KBM-7 (cell line): ENCODE measurements at regions not wholly inside any gene's neighbourhood (a gene's known extent, or its start where the extent isn't known, plus 50 kb on each side); places are given as distances from the start of the nearest gene placed in this dataset.
A peak's percentile ranks its signal among the peaks of the same experiment; 100 is the strongest.
"Not testable (repeated sequence)": the region's sequence is repeated elsewhere in the genome, so short reads cannot be mapped to it uniquely, and the experiment has no call there.

Experiments used
- DNase-seq: peaks from one replicate; pipeline ENCODE4 v3.0.0-alpha.2; 2015
- in situ Hi-C: fragments of 300-500 bp; cut with MboI; formaldehyde crosslinking; loops from 2 replicates; pipeline ENCODE4 v1.14.3; 2020; ENCODE audit warnings: low sequenced_read_pairs, low pct_unique_long_range_greater_than_20kb, mixed read lengths

GRCh38 chr4:10226756-10227155, 110.2 kb upstream of the WDR1 start:
- in situ Hi-C loops, result no loop called here
- DNase-seq, result no peak

GRCh38 chr4:10225096-10225495, 108.5 kb upstream of the WDR1 start:
- DNase-seq, result no peak
- in situ Hi-C loops, result no loop called here

GRCh38 chr4:10223782-10224181, 107.2 kb upstream of the WDR1 start:
- no peak for DNase-seq
- in situ Hi-C loops, result no loop called here

GRCh38 chr4:10213481-10213880, 96.9 kb upstream of the WDR1 start:
- in situ Hi-C loops, DNase-seq: not testable (repeated sequence)

- DNase-seq, result no peak
- in situ Hi-C loops, result no loop called here
Observed at GRCh38 chr4:10212901-10213300, 96.3 kb upstream of the WDR1 start.

GRCh38 chr4:10212400-10212799, 95.8 kb upstream of the WDR1 start:
- no peak for DNase-seq
- in situ Hi-C loops, result no loop called here

GRCh38 chr4:10207116-10207515, 90.5 kb upstream of the WDR1 start:
- no peak for DNase-seq
- in situ Hi-C loops, result no loop called here

GRCh38 chr4:10205223-10205622, 88.6 kb upstream of the WDR1 start:
- in situ Hi-C loops, result no loop called here
- no peak for DNase-seq

GRCh38 chr4:10204401-10205058, 87.9 kb upstream of the WDR1 start:
- no peak for DNase-seq
- in situ Hi-C loops, result no loop called here

- in situ Hi-C loops, result no loop called here
- DNase-seq, result no peak
Observed at GRCh38 chr4:10203851-10204250, 87.3 kb upstream of the WDR1 start.

- no peak for DNase-seq
- in situ Hi-C loops, result no loop called here
Observed at GRCh38 chr4:10201381-10202223, 85.0 kb upstream of the WDR1 start.

- in situ Hi-C loops, result no loop called here
Observed at GRCh38 chr4:10200869-10201268, 84.3 kb upstream of the WDR1 start.

GRCh38 chr4:10198365-10198764, 81.8 kb upstream of the WDR1 start:
- DNase-seq, result no peak
- in situ Hi-C loops, result no loop called here

More at GRCh38 chr4:10200869-10201268, 84.3 kb upstream of the WDR1 start:
- no peak for DNase-seq

GRCh38 chr4:10197952-10198351, 81.4 kb upstream of the WDR1 start:
- in situ Hi-C loops, result no loop called here

GRCh38 chr4:10196191-10196590, 79.6 kb upstream of the WDR1 start:
- DNase-seq, result no peak
- in situ Hi-C loops, result no loop called here

More at GRCh38 chr4:10197952-10198351, 81.4 kb upstream of the WDR1 start:
- DNase-seq, result no peak

- in situ Hi-C loops, result no loop called here
- peak; percentile 19 for DNase-seq
Observed at GRCh38 chr4:10192331-10192730, 75.7 kb upstream of the WDR1 start.

GRCh38 chr4:10188400-10189004, 71.9 kb upstream of the WDR1 start:
- DNase-seq, result no peak
- in situ Hi-C loops, result no loop called here

- in situ Hi-C loops, result no loop called here
- peak; percentile 26 for DNase-seq
Observed at GRCh38 chr4:10186228-10187214, 69.9 kb upstream of the WDR1 start.
